Peyer's patch (tissue), 4 donors: ENCODE measurements at regions not wholly inside any gene's neighbourhood (a gene's known extent, or its start where the extent isn't known, plus 50 kb on each side); places are given as distances from the start of the nearest gene placed in this dataset.

Experiments used
- CTCF ChIP-seq, 6 experiments: fragments of 450-650 bp in 4 of 6; fragments of 200-600 bp in 2 of 6; sonication (generic) in 1 of 6; IDR thresholded peaks; one replicate each; pipeline ENCODE4 v1.5.1; 2017 to 2019; ENCODE audit warnings: antibody characterized with exemption in 6 of 6, mild to moderate bottlenecking in 3 of 6, moderate library complexity in 1 of 6
- POLR2A ChIP-seq, 2 donors: fragments of 450-650 bp; IDR thresholded peaks; one replicate each; pipeline ENCODE4 v1.5.1; 2017; ENCODE audit warnings: antibody characterized with exemption in 2 of 2, mild to moderate bottlenecking in 2 of 2, moderate library complexity in 2 of 2

- no peak for TF ChIP-seq CTCF (IDR thresholded peaks at IDR 0.05)
- no peak for TF ChIP-seq POLR2A (IDR thresholded peaks at IDR 0.05)
Observed at GRCh38 chr2:105688946-105689345, 55.8 kb upstream of the NCK2 start.
